Fibroblast of lung (primary cell): ENCODE measurements at regions not wholly inside any gene's neighbourhood (a gene's known extent, or its start where the extent isn't known, plus 50 kb on each side); places are given as distances from the start of the nearest gene placed in this dataset.

Experiments used
- DNase-seq, 2 donors: peaks; one replicate each; pipeline versions ENCODE4 v3.0.0 to v3.0.0-alpha.2; 2010; ENCODE audit warnings: low read depth in 2 of 2
- H2AFZ ChIP-seq: 2 replicates; pipeline ENCODE4 v1.5.1; 2012; ENCODE audit warnings: low read length, control low read depth, inconsistent platforms
- H3K27ac ChIP-seq: 2 replicates; pipeline ENCODE4 v1.5.1; 2011; ENCODE audit warnings: low read length, control low read depth; ENCODE audit not compliant: insufficient read depth
- H3K27me3 ChIP-seq: 2 replicates; pipeline ENCODE4 v1.5.1; 2011; ENCODE audit warnings: mild to moderate bottlenecking, low read length; ENCODE audit not compliant: control insufficient read depth, insufficient read depth
- H3K36me3 ChIP-seq: 2 replicates; pipeline ENCODE4 v1.5.1; 2011; ENCODE audit warnings: low read length; ENCODE audit not compliant: control insufficient read depth, insufficient read depth
- H3K4me1 ChIP-seq: 2 replicates; pipeline ENCODE4 v1.5.1; 2011; ENCODE audit warnings: low read length; ENCODE audit not compliant: control insufficient read depth, insufficient read depth; ENCODE audit errors: extremely low read depth
- H3K4me2 ChIP-seq: 2 replicates; pipeline ENCODE4 v1.5.1; 2011; ENCODE audit warnings: low read length, control low read depth; ENCODE audit not compliant: insufficient read depth; ENCODE audit errors: extremely low read depth
- H3K4me3 ChIP-seq, 4 experiments: fragments of 200-600 bp in 1 of 4; sonication (generic) in 1 of 4; replicated peaks in 1 of 4; 2 replicates each; pipeline ENCODE4 v1.5.1; 2011 to 2016; ENCODE audit warnings: low read length in 4 of 4, low read depth in 3 of 4, mild to moderate bottlenecking in 3 of 4, control low read depth in 2 of 4, inconsistent platforms in 1 of 4, mixed read lengths in 1 of 4; ENCODE audit not compliant: insufficient read depth in 1 of 4; ENCODE audit errors: control extremely low read depth in 1 of 4
- H3K79me2 ChIP-seq: 2 replicates; pipeline ENCODE4 v1.5.1; 2012; ENCODE audit warnings: mild to moderate bottlenecking, low read length, inconsistent platforms; ENCODE audit not compliant: control insufficient read depth, insufficient read depth
- H3K9ac ChIP-seq: 2 replicates; pipeline ENCODE4 v1.5.1; 2011; ENCODE audit warnings: mild to moderate bottlenecking, low read length, control low read depth; ENCODE audit not compliant: insufficient read depth
- H3K9me3 ChIP-seq: 2 replicates; pipeline ENCODE4 v1.5.1; 2012; ENCODE audit warnings: low read depth, low read length; ENCODE audit not compliant: control insufficient read depth, insufficient read depth
- H4K20me1 ChIP-seq: 2 replicates; pipeline ENCODE4 v1.5.1; 2011; ENCODE audit warnings: low read length; ENCODE audit not compliant: control insufficient read depth, insufficient read depth; ENCODE audit errors: extremely low read depth
- EZH2 ChIP-seq: IDR thresholded peaks from 2 replicates; pipeline ENCODE4 v1.5.1; 2012; ENCODE audit warnings: low read length, control low read depth, mild to moderate bottlenecking; ENCODE audit errors: missing control alignments
- TF ChIP-seq, protein P1 (sequence below), 2 donors: IDR thresholded peaks in 1 of 2; conservative IDR thresholded peaks in 1 of 2; 1 replicate in 1 of 2; 2 replicates in 1 of 2; pipeline ENCODE4 v1.5.1; 2011 to 2012; ENCODE audit warnings: low read length in 2 of 2, control low read depth in 1 of 2, inconsistent platforms in 1 of 2, low read depth in 1 of 2, mild to moderate bottlenecking in 1 of 2

DNA sequence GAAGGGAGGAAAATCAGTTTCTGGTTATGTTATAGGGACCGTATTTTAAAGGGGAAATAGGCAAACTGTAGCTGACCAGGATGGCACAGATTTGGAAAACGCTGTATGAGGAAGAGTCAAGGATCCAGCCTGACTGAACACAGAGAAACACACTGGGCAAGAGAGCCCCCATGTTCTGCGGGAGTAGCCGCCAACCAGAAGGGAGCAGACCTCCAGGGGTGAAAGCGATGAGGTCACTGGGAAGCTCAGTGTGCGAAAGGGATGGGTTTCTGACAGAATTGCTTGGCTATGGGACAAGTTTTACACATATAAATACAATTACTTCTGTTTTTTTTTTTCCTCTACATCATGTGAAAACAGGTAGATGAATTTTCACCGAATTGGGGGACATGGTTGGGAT is 291.6 kb upstream of the PODXL start:
- Histone ChIP-seq H3K27me3 (no peaks in the 10 kb centered on the region), H3K4me3 (no peak overlapping the region), H3K36me3 (no peaks in the 10 kb centered on the region), H3K9ac (no peak overlapping the region), H3K4me2 (no peak overlapping the region), H4K20me1 (no peaks in the 10 kb centered on the region), H3K9me3 (no peaks in the 10 kb centered on the region), H3K79me2 (no peaks in the 10 kb centered on the region), H2AFZ (no peak overlapping the region), H3K27ac (no peak overlapping the region), H3K4me1 (no peaks in the 10 kb centered on the region)
- no peak for DNase-seq
- TF ChIP-seq EZH2 = no peak
- TF ChIP-seq, protein P1, sequence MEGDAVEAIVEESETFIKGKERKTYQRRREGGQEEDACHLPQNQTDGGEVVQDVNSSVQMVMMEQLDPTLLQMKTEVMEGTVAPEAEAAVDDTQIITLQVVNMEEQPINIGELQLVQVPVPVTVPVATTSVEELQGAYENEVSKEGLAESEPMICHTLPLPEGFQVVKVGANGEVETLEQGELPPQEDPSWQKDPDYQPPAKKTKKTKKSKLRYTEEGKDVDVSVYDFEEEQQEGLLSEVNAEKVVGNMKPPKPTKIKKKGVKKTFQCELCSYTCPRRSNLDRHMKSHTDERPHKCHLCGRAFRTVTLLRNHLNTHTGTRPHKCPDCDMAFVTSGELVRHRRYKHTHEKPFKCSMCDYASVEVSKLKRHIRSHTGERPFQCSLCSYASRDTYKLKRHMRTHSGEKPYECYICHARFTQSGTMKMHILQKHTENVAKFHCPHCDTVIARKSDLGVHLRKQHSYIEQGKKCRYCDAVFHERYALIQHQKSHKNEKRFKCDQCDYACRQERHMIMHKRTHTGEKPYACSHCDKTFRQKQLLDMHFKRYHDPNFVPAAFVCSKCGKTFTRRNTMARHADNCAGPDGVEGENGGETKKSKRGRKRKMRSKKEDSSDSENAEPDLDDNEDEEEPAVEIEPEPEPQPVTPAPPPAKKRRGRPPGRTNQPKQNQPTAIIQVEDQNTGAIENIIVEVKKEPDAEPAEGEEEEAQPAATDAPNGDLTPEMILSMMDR (conservative IDR thresholded peaks at IDR 0.05 in 1 of 2, IDR thresholded peaks at IDR 0.05 in 1 of 2; ENCODE audit: low read depth in 1 of 2, low read length in 2 of 2) = no peak

DNA sequence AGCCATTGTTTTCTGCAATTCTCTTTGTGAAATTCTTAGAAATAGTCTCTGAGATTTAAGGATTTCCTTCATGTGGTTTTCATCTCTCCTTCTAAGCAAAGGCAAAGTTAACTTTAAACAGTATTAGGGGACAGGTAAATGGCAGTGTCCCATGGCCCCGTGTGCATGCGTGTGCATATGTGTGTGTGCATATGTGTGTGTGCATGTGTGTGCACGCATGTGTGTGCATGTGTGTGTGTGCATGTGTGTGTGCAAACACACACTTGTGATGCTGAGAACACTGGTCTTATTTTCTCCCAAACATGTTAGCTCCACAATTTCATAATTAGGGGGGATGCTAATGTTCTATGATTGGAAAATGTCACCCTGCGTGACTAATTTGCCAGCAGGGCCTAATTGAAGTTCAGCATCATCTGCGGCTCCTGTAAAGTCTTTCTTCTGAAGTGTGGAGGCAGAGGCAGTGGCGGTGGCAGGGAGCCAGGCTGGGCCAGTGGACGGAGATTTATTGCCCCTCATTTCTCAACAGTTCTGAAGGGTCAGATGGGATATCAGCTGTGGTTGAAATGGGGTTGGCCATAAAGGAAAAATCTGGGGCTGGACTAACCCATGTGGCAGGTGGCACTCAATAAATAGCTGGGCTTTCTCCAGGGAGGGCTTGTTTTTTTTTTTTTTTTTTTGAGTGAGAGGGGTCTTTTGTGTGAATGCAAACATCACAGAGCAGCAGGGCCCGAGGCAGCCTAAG is 289.3 kb upstream of the PODXL start:
- H3K4me1 ChIP-seq = no peaks in the 10 kb centered on the region
- no peaks in the 10 kb centered on the region for H3K9me3 ChIP-seq
- H3K27ac ChIP-seq = no peak overlapping the region
- TF ChIP-seq EZH2 = no peak
- TF ChIP-seq, protein P1 (conservative IDR thresholded peaks at IDR 0.05 in 1 of 2, IDR thresholded peaks at IDR 0.05 in 1 of 2; ENCODE audit: low read depth in 1 of 2, low read length in 2 of 2) = no peak
- no peak overlapping the region for H2AFZ ChIP-seq
- no peak overlapping the region for H3K4me2 ChIP-seq
- H3K9ac ChIP-seq = no peak overlapping the region
- no peaks in the 10 kb centered on the region for H4K20me1 ChIP-seq
- H3K4me3 ChIP-seq = no peak overlapping the region
- no peaks in the 10 kb centered on the region for H3K27me3 ChIP-seq
- no peaks in the 10 kb centered on the region for H3K79me2 ChIP-seq
- DNase-seq = no peak
- H3K36me3 ChIP-seq = no peaks in the 10 kb centered on the region

DNA sequence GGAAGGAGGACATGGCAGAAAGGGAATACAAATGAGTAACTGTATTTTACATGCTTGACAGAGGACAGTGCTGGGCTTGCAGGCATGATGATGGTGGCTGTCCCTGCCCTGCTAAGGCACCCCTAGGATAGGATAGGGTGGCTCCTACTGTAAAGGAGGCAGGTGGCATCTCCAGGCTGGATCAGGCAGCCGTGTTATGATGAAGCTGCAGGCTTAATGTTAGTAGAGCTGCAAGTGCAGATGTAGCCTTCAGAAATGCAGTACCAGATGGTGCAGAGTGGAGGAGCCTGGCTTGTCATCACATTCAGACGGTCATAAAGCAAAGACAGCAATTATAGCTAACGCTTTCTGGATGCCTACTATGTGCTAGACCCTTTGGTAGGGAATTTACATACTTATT is 287.9 kb upstream of the PODXL start:
- Histone ChIP-seq H3K27ac (no peak overlapping the region), H3K4me1 (no peaks in the 10 kb centered on the region), H3K36me3 (no peaks in the 10 kb centered on the region), H3K4me3 (no peak overlapping the region), H3K4me2 (no peak overlapping the region), H4K20me1 (no peaks in the 10 kb centered on the region), H2AFZ (no peak overlapping the region), H3K27me3 (no peaks in the 10 kb centered on the region), H3K9me3 (no peaks in the 10 kb centered on the region), H3K79me2 (no peaks in the 10 kb centered on the region), H3K9ac (no peak overlapping the region)
- TF ChIP-seq EZH2 = no peak
- TF ChIP-seq, protein P1 (conservative IDR thresholded peaks at IDR 0.05 in 1 of 2, IDR thresholded peaks at IDR 0.05 in 1 of 2; ENCODE audit: low read depth in 1 of 2, low read length in 2 of 2) = no peak
- DNase-seq = no peak
